Epithelial cell of esophagus (primary cell): ENCODE measurements at regions not wholly inside any gene's neighbourhood (a gene's known extent, or its start where the extent isn't known, plus 50 kb on each side); places are given as distances from the start of the nearest gene placed in this dataset.

ENCODE experiments used
- DNase-seq: peaks from one replicate; pipeline ENCODE4 v3.0.0; 2010; ENCODE audit warnings: low read depth
- H3K4me3 ChIP-seq: 2 replicates; pipeline ENCODE4 v1.5.1; 2011; ENCODE audit warnings: mild to moderate bottlenecking, low read length, control low read depth
- TF ChIP-seq, protein P1 (sequence below): IDR thresholded peaks from 2 replicates; pipeline ENCODE4 v1.5.1; 2011; ENCODE audit warnings: low read depth, mild to moderate bottlenecking, low read length, control low read depth, inconsistent platforms; ENCODE audit not compliant: insufficient read depth; ENCODE audit errors: missing control alignments

DNA sequence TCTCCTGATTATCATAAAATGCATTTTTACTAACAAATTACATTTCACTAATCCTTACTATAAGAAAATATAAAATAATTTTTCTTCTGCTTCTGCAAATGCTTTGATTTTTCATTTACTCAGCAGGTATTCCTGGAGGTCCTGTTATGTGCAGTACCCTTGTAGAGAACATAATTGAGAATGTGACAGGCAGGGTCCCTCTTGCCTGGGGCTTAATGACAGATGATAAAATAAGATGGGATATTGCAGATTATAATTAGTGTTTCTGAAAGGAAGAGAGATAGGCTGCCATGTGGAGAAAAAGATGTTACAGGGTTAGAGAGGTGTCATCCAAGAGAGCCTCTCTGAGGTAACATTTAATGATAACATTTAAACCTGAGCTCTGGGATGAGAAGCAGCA lies 128.9 kb downstream of the MAD2L1 start:
- TF ChIP-seq, protein P1, sequence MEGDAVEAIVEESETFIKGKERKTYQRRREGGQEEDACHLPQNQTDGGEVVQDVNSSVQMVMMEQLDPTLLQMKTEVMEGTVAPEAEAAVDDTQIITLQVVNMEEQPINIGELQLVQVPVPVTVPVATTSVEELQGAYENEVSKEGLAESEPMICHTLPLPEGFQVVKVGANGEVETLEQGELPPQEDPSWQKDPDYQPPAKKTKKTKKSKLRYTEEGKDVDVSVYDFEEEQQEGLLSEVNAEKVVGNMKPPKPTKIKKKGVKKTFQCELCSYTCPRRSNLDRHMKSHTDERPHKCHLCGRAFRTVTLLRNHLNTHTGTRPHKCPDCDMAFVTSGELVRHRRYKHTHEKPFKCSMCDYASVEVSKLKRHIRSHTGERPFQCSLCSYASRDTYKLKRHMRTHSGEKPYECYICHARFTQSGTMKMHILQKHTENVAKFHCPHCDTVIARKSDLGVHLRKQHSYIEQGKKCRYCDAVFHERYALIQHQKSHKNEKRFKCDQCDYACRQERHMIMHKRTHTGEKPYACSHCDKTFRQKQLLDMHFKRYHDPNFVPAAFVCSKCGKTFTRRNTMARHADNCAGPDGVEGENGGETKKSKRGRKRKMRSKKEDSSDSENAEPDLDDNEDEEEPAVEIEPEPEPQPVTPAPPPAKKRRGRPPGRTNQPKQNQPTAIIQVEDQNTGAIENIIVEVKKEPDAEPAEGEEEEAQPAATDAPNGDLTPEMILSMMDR = no peak
- H3K4me3 ChIP-seq = no peak overlapping the region
- DNase-seq = no peak

DNA sequence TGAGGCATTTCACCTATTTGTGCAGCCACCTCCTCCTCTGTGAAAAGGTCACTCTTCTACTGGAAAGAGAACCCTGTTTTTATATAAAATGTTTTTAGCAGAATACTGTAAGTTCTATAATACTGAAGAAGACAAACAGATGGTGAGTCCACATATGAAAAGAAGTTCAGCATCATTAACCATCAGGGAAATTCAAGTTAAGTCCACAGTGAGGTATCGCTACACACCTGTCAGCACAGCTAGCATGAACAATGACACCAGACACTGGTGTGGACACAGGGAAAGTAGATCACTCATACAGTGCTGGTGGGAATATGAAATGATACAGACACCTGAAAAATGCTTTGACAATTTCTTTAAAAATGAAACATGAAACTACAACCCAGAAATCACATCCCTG lies 133.0 kb downstream of the MAD2L1 start:
- TF ChIP-seq, protein P1 = no peak
- no peak for DNase-seq
- no peak overlapping the region for H3K4me3 ChIP-seq

- TF ChIP-seq, protein P1 = no peak
- DNase-seq = no peak
- H3K4me3 ChIP-seq = no peak overlapping the region
These were observed 134.4 kb downstream of the MAD2L1 start for GRCh38 chr4:119932277-119932676.

DNA sequence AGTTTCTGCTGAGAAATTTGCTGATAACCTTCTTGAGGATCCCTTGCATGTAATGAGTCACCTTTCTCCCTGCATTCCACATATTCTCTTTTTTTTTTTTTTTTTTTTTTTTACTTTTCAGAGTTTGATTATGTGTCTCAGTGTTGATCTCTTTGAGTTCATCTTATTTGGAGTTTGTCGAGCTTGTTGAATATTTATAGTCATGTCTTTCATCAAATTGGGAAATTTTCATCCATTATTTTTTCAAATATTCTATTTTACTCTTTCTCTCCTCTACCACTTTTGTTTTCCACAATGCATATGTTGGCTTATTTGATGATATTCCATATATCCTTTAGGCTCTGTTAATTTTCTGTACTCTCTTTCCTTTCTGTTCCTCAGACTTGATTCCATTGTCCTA lies 136.1 kb downstream of the MAD2L1 start:
- H3K4me3 ChIP-seq = no peak overlapping the region
- no peak for DNase-seq
- TF ChIP-seq, protein P1 = no peak

DNA sequence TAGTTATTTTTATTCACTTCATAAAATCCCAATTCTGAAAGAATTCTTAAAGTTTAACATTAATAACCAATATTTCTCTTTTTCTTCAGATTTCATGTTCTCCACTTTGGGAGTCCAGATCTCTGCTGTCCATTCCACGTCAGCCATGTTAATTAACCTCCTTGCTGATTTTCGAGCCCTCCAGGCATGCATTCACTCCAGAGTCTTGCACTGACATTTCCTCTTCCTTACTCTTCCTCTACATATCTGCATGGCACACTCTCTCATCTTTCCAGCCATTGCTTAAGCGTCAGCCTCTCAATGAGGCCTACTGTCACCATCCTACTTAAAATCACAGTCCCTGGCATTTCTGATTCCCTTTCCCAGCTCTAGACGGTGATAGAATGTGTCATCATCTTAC lies 144.8 kb downstream of the MAD2L1 start:
- no peak overlapping the region for H3K4me3 ChIP-seq
- TF ChIP-seq, protein P1 = no peak
- no peak for DNase-seq

GRCh38 chr4:119906277-119906676 lies 160.4 kb downstream of the MAD2L1 start:
- no peak for DNase-seq
- no peak overlapping the region for H3K4me3 ChIP-seq

DNA sequence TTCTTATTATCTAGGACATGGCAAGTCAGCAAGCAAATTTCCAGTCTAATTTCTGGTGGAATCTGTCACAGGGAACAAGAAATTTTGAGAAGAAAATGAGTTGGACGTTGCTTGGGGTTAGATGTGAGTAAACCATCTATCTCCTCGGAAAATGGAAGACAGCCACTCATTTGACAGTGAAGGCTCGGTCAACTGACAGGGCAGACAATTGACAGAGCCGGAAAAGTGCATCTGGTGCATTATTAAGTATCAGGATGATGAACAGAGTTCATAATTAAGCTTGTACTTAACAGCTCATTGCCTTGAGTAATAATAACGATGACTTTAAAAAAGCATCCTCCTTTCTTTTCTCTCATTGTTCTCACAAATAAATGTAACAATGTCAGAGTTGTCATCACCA lies 168.4 kb downstream of the MAD2L1 start:
- TF ChIP-seq, protein P1 = no peak
- no peak for DNase-seq
- no peak overlapping the region for H3K4me3 ChIP-seq

More at GRCh38 chr4:119906277-119906676, 160.4 kb downstream of the MAD2L1 start:
- TF ChIP-seq, protein P1 = no peak
